ENCODE measurements at regions not wholly inside any gene's neighbourhood (a gene's known extent, or its start where the extent isn't known, plus 50 kb on each side); places are given as distances from the start of the nearest gene placed in this dataset.

GRCh38 chr12:29961231-29961630, 177.5 kb upstream of the TMTC1 start:
- TF ChIP-seq CTCF (IDR thresholded peaks at IDR 0.05 in 4 of 5, conservative IDR thresholded peaks at IDR 0.05 in 1 of 5) (no peak), POLR2A (IDR thresholded peaks at IDR 0.05) (no peak)
